K562 (cell line): ENCODE measurements at regions not wholly inside any gene's neighbourhood (a gene's known extent, or its start where the extent isn't known, plus 50 kb on each side); places are given as distances from the start of the nearest gene placed in this dataset.

ENCODE experiments used
- ATAC-seq: fragments of 200-7000 bp; cut with Tn5 transposase; 3 replicates; pipeline ENCODE4 v1.9.1; 2020; ENCODE audit warnings: moderate library complexity
- BruUV-seq: library from RNA; stranded (reverse); fragments of 400-500 nt; replicated peaks from 2 replicates; lab custom pipeline; 2021; lab: Mats Ljungman, UMichigan
- CTCF ChIA-PET: fragments of 300-600 bp; formaldehyde crosslinking; extraction: SDS; loops from one replicate; lab custom pipeline; 2021; ENCODE audit warnings: low intra/inter-chr PET ratio; lab: Yijun Ruan, JAX
- POLR2A ChIA-PET: fragments of 300-600, 350-650 bp; sonication (Branson Sonifier 250); formaldehyde crosslinking; extraction: SDS; loops from one replicate; lab custom pipeline; 2021; ENCODE audit warnings: antibody characterized with exemption, inconsistent platforms; lab: Yijun Ruan, JAX
- DNase-seq, 4 experiments: peaks; one replicate each; pipeline versions ENCODE4 v3.0.0 to v3.0.0-alpha.2; 2011 to 2018; ENCODE audit warnings: low spot score in 3 of 4, mixed read lengths in 3 of 4; ENCODE audit errors: extremely low read depth in 1 of 4
- FAIRE-seq: peaks from 2 replicates; lab custom pipeline; 2011; peaks lifted over from hg19 to GRCh38; lab: Jason Lieb, UNC
- H2AFZ ChIP-seq: 2 replicates; pipeline ENCODE4 v1.6.0; 2011; ENCODE audit warnings: low read depth, low read length, control low read depth, inconsistent platforms
- H3K27ac ChIP-seq: fragments of 200-600 bp; 3 replicates; pipeline ENCODE4 v1.8.0; 2011; ENCODE audit warnings: low read depth, mild to moderate bottlenecking, control low read depth, inconsistent platforms, low read length, moderate library complexity, mixed read lengths; ENCODE audit errors: extremely low read depth
- H3K27me3 ChIP-seq, 2 experiments: fragments of 300-600 bp in 1 of 2; 2 replicates in 1 of 2; 3 replicates in 1 of 2; pipeline versions ENCODE4 v1.6.0 to v1.8.0; 2011; ENCODE audit warnings: inconsistent platforms in 2 of 2, low read length in 2 of 2, mild to moderate bottlenecking in 1 of 2, mixed read lengths in 1 of 2, moderate library complexity in 1 of 2; ENCODE audit not compliant: control insufficient read depth in 2 of 2, insufficient read depth in 2 of 2
- H3K36me3 ChIP-seq: fragments of 300-600 bp; 3 replicates; pipeline ENCODE4 v1.8.0; 2011; ENCODE audit warnings: mild to moderate bottlenecking, low read length, inconsistent platforms; ENCODE audit not compliant: control insufficient read depth, insufficient read depth
- H3K4me1 ChIP-seq, 2 experiments: fragments of 200-600 bp in 1 of 2; replicated peaks in 1 of 2; 2 replicates in 1 of 2; 3 replicates in 1 of 2; pipeline versions ENCODE4 v1.5.1 to v1.8.0; 2011; ENCODE audit warnings: inconsistent platforms in 2 of 2, low read length in 2 of 2, mild to moderate bottlenecking in 1 of 2, mixed read lengths in 1 of 2, moderate library complexity in 1 of 2; ENCODE audit not compliant: control insufficient read depth in 2 of 2, insufficient read depth in 2 of 2
- H3K4me2 ChIP-seq: 2 replicates; pipeline ENCODE4 v1.6.1; 2011; ENCODE audit warnings: low read length, control low read depth, inconsistent platforms, mixed read lengths; ENCODE audit not compliant: insufficient read depth
- H3K4me3 ChIP-seq: fragments of 200-600 bp; sonication (generic), shearing (Covaris generic); 2 replicates; pipeline ENCODE4 v1.5.1; 2016; ENCODE audit warnings: control low read depth, inconsistent platforms
- H3K79me2 ChIP-seq: fragments of 200-600 bp; 3 replicates; pipeline ENCODE4 v1.8.0; 2011; ENCODE audit warnings: low read length, inconsistent platforms; ENCODE audit not compliant: control insufficient read depth, insufficient read depth
- H3K9ac ChIP-seq, 2 experiments: 2 replicates each; pipeline versions ENCODE4 v1.6.0 to v1.6.1; 2011; ENCODE audit warnings: low read depth in 2 of 2, low read length in 2 of 2, control low read depth in 1 of 2, inconsistent platforms in 1 of 2, mild to moderate bottlenecking in 1 of 2, mixed read lengths in 1 of 2; ENCODE audit not compliant: insufficient read depth in 1 of 2
- H3K9me1 ChIP-seq: one replicate; pipeline ENCODE4 v1.6.0; 2011; ENCODE audit warnings: inconsistent platforms, mild to moderate bottlenecking, low read length, moderate library complexity; ENCODE audit not compliant: control insufficient read depth, insufficient read depth
- H3K9me3 ChIP-seq: replicated peaks from 2 replicates; pipeline ENCODE4 v1.5.1; 2011; ENCODE audit warnings: low read depth, low read length, inconsistent platforms; ENCODE audit not compliant: control insufficient read depth, insufficient read depth
- H4K20me1 ChIP-seq: replicated peaks from 2 replicates; pipeline ENCODE4 v1.6.1; 2011; ENCODE audit warnings: low read length, inconsistent platforms, mixed read lengths; ENCODE audit not compliant: control insufficient read depth, insufficient read depth
- HCFC1 ChIP-seq: IDR thresholded peaks from 2 replicates; pipeline ENCODE4 v1.6.1; 2012; ENCODE audit warnings: low read depth, low read length, improper control_type of control experiment
- L3MBTL2 ChIP-seq: fragments of 450-650 bp; IDR thresholded peaks from 2 replicates; pipeline ENCODE4 v1.6.1; 2016; ENCODE audit warnings: mild to moderate bottlenecking, moderate library complexity
- PCBP2 ChIP-seq: fragments of 200-400 bp; formaldehyde crosslinking; IDR thresholded peaks from 2 replicates; pipeline ENCODE4 v1.6.1; 2018; ENCODE audit warnings: low read length, low read depth, mild to moderate bottlenecking, moderate library complexity; ENCODE audit not compliant: poor library complexity, severe bottlenecking
- ZNF41 ChIP-seq: fragments of 250-450 bp; sonication (Bioruptor Pico); conservative IDR thresholded peaks from 2 replicates; pipeline ENCODE4 v1.4.0; 2020; ENCODE audit warnings: mild to moderate bottlenecking
- WGBS: fragments of 100-300 bp; shearing (Covaris generic); methylation state at CpG from one replicate; pipeline ENCODE4 v1.1.6; 2016; ENCODE audit warnings: low coverage, mixed read lengths; ENCODE audit not compliant: insufficient coverage; ENCODE audit errors: missing lambda C conversion rate; 5-methylcytosine and 5-hydroxymethylcytosine counted together
- in situ Hi-C: fragments of 300-500 bp; cut with MboI; formaldehyde crosslinking; loops from 4 replicates; pipeline ENCODE4 v1.15.0; 2018; ENCODE audit warnings: inconsistent platforms, mixed read lengths
- intact Hi-C: fragments of 100-400 bp; cut with micrococcal nuclease; formaldehyde crosslinking; loops from 2 replicates; pipeline ENCODE4 v1.14.2; 2022
- TF ChIP-seq, protein P1 (sequence below), 2 experiments: fragments of 200-800 bp in 1 of 2; sonication (Bioruptor generic) in 1 of 2; sonication (generic) in 1 of 2; formaldehyde crosslinking in 1 of 2; IDR thresholded peaks in 1 of 2; conservative IDR thresholded peaks in 1 of 2; 2 replicates each; pipeline versions ENCODE4 v1.5.0 to v1.6.1; 2016 to 2020; ENCODE audit warnings: missing compliant biosample characterization in 1 of 2, missing genetic modification characterization in 1 of 2, missing genetic modification reagents in 1 of 2
- TF ChIP-seq, protein P2 (sequence below): fragments of 450-650 bp; formaldehyde crosslinking; IDR thresholded peaks from 2 replicates; pipeline ENCODE4 v1.4.0; 2020; ENCODE audit warnings: mild to moderate bottlenecking, mixed read lengths
- TF ChIP-seq, protein P3 (sequence below), 2 experiments: fragments of 450-650 bp; IDR thresholded peaks; 2 replicates each; pipeline ENCODE4 v1.6.1; 2018; ENCODE audit warnings: mild to moderate bottlenecking in 2 of 2, low read depth in 1 of 2; ENCODE audit not compliant: partially characterized antibody in 2 of 2

DNA sequence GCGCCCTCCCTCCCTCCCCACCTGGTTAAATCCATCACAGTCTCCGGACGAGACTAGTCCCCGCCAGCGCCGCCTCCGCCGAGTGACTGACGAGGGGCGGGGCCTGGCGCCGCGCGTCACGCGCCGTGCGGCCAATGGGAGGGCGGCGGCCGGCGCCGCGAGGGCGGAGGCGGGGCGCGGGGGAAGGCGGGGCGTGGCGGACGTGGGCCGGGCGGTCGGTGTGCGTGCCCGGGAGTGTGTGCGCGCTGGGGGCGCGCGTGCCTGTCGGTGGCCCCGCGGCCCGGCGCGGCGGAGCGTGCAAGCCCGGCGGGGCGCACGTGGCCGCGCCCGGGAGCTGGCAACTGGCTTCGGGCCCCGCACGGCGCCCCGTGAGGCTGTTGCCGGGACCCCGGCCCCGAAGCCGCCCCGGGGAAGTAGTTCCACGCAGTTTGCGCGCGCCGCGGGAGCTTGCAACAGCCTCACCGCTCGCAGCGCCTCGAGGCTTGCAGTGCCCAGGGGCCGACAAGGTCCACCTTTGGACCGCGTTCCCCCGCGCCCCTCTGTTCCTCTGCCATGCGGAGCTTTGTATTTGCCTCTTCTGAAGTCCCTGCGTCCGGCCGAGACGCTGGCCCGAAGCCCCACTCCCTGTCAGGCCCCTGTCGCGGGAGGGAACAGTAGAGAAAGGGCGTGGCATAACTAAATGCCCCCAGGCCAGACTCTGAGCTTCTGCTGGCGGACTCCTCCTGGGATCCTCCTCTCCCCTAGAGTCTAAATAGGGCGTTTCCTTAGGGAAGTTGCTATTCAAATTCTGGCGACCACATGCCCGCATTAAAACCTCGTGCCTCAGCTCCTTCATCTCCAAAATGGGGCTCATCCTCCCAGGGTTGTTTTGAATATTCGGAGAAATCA is 400.9 kb downstream of the SHQ1 start (continued):
- no peak for TF ChIP-seq PCBP2
- TF ChIP-seq, protein P1, sequence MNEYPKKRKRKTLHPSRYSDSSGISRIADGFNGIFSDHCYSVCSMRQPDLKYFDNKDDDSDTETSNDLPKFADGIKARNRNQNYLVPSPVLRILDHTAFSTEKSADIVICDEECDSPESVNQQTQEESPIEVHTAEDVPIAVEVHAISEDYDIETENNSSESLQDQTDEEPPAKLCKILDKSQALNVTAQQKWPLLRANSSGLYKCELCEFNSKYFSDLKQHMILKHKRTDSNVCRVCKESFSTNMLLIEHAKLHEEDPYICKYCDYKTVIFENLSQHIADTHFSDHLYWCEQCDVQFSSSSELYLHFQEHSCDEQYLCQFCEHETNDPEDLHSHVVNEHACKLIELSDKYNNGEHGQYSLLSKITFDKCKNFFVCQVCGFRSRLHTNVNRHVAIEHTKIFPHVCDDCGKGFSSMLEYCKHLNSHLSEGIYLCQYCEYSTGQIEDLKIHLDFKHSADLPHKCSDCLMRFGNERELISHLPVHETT (CRISPR knock-in tag; conservative IDR thresholded peaks at IDR 0.05 in 1 of 2, IDR thresholded peaks at IDR 0.05 in 1 of 2) = peak in 1 of 2 experiments; percentile 87; a peak in 1 of 4 replicates

DNA sequence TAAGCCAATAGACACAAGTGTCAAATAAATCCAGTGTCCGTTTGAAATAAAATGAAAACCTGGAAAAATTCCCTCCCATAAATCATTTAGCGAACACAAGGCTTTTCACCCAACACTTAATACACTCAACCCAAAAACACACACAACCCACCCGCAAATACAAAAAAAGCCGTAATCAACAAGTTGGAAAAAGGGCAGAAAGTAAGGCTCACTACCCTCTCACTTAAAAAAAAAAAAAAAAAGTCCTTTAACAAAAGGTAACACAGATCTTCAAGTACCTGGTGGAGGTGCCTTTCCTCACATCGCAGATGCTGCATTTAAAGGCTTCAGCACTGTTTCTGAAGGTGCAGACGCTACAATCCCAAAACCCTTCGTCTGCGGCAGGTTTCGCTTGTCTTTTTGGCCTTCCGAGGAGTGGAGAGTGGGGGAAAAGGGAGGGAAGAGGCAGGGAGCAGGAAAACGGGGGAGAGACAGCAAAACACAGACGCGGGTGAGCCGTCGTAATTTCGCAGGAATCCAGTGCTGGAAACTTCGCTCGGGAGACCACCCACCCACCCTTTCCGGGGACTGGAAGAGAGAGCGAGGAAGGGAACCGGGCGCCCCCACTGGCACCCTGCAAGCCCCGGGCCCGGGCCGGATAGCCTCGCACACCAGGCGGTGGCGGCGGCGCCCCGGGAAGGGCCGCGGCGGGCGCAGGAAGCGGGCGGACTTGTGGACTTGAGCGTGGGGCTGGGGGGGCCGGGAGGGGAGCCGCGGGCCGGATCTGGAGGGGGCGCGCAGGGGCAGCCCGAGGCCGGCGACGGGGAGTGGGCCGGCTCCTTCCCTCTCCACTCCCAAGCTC is 401.8 kb downstream of the SHQ1 start, which contains the start of gene RYBP:
Gene RYBP, minus strand, starts transcription at position 404 of the 841 bp plus-strand sequence.
- H3K4me3 ChIP-seq = peak within 1 kb of the TSS; percentile 69
- H3K9me3 ChIP-seq = no peaks in the 10 kb centered on the region
- DNase-seq (no peak), FAIRE-seq (no peak), ATAC-seq (peak; percentile 65)
- peaks cover 22% of the 10 kb centered on the region for H3K36me3 ChIP-seq
- H3K9ac ChIP-seq = peak within 1 kb of the TSS; percentile 89 to 96
- H3K27ac ChIP-seq = peak within 1 kb of the TSS; percentile 93
- H3K27me3 ChIP-seq = no peaks in the 10 kb centered on the region
- BruUV-seq = no TSS peak
- in situ Hi-C loops (no loop called here), intact Hi-C loops (loop anchor here (5.0 to 10.0 kb wide), 5 partner anchors 41 to 368 kb away; no protein-coding TSS in a partner anchor)
- H3K79me2 ChIP-seq = peaks cover 58% of the 10 kb centered on the region
- peak within 1 kb of the TSS; percentile 76 for H2AFZ ChIP-seq
- 2% methylated on average over 15 of the region's 49 CpGs for WGBS
- ChIA-PET POLR2A (interaction anchor here (1.1 kb wide), 1 partner anchor 21 kb away, joined by 3 read pairs; no protein-coding TSS in a partner anchor), CTCF (no interaction called here)
- peaks cover 34% of the 10 kb centered on the region; the same call in 1 of the 2 replicates for H4K20me1 ChIP-seq
- peaks cover 27 to 37% of the 10 kb centered on the region in 2 experiments for H3K4me1 ChIP-seq
- no peaks in the 10 kb centered on the region for H3K9me1 ChIP-seq
- H3K4me2 ChIP-seq = peak within 1 kb of the TSS; percentile 85
- TF ChIP-seq HCFC1 (no peak), ZNF41 (CRISPR knock-in tag) (no peak), L3MBTL2 (no peak)
- TF ChIP-seq, protein P2, sequence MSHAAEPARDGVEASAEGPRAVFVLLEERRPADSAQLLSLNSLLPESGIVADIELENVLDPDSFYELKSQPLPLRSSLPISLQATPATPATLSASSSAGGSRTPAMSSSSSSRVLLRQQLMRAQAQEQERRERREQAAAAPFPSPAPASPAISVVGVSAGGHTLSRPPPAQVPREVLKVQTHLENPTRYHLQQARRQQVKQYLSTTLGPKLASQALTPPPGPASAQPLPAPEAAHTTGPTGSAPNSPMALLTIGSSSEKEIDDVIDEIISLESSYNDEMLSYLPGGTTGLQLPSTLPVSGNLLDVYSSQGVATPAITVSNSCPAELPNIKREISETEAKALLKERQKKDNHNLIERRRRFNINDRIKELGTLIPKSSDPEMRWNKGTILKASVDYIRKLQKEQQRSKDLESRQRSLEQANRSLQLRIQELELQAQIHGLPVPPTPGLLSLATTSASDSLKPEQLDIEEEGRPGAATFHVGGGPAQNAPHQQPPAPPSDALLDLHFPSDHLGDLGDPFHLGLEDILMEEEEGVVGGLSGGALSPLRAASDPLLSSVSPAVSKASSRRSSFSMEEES = no peak
- TF ChIP-seq, protein P3, sequence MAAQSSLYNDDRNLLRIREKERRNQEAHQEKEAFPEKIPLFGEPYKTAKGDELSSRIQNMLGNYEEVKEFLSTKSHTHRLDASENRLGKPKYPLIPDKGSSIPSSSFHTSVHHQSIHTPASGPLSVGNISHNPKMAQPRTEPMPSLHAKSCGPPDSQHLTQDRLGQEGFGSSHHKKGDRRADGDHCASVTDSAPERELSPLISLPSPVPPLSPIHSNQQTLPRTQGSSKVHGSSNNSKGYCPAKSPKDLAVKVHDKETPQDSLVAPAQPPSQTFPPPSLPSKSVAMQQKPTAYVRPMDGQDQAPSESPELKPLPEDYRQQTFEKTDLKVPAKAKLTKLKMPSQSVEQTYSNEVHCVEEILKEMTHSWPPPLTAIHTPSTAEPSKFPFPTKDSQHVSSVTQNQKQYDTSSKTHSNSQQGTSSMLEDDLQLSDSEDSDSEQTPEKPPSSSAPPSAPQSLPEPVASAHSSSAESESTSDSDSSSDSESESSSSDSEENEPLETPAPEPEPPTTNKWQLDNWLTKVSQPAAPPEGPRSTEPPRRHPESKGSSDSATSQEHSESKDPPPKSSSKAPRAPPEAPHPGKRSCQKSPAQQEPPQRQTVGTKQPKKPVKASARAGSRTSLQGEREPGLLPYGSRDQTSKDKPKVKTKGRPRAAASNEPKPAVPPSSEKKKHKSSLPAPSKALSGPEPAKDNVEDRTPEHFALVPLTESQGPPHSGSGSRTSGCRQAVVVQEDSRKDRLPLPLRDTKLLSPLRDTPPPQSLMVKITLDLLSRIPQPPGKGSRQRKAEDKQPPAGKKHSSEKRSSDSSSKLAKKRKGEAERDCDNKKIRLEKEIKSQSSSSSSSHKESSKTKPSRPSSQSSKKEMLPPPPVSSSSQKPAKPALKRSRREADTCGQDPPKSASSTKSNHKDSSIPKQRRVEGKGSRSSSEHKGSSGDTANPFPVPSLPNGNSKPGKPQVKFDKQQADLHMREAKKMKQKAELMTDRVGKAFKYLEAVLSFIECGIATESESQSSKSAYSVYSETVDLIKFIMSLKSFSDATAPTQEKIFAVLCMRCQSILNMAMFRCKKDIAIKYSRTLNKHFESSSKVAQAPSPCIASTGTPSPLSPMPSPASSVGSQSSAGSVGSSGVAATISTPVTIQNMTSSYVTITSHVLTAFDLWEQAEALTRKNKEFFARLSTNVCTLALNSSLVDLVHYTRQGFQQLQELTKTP (IDR thresholded peaks at IDR 0.05; ENCODE audit: low read depth in 1 of 2, partially characterized antibody in 2 of 2) = peak in 1 of 2 experiments; percentile 23
